Esophagus muscularis mucosa (tissue), 4 donors: ENCODE measurements at regions not wholly inside any gene's neighbourhood (a gene's known extent, or its start where the extent isn't known, plus 50 kb on each side); places are given as distances from the start of the nearest gene placed in this dataset.

ENCODE experiments used
- DNase-seq: peaks from one replicate; pipeline ENCODE4 v3.0.0-alpha.2; 2017; ENCODE audit errors: extremely low spot score
- H3K27ac ChIP-seq, 4 donors: fragments of 200-600 bp; sonication (generic); replicated peaks in 1 of 4; 1 replicate in 3 of 4; 2 replicates in 1 of 4; pipeline ENCODE4 v1.5.1; 2016 to 2019; ENCODE audit warnings: mild to moderate bottlenecking in 1 of 4
- H3K27me3 ChIP-seq, 4 donors: fragments of 200-600 bp; sonication (generic); one replicate each; pipeline versions ENCODE4 v1.5.1 to v1.6.0; 2016 to 2019
- H3K36me3 ChIP-seq, 4 donors: fragments of 200-600 bp; sonication (generic); one replicate each; pipeline ENCODE4 v1.5.1; 2016 to 2019
- H3K4me1 ChIP-seq, 4 donors: fragments of 200-600 bp; sonication (generic); one replicate each; pipeline ENCODE4 v1.5.1; 2016 to 2019
- H3K4me3 ChIP-seq, 4 donors: fragments of 200-600 bp; sonication (generic); 1 replicate in 2 of 4; 2 replicates in 2 of 4; pipeline ENCODE4 v1.5.1; 2016 to 2019; ENCODE audit warnings: mild to moderate bottlenecking in 4 of 4, moderate library complexity in 1 of 4
- H3K9me3 ChIP-seq, 4 donors: fragments of 200-600 bp; sonication (generic); 1 replicate in 3 of 4; 2 replicates in 1 of 4; pipeline ENCODE4 v1.5.1; 2016 to 2019
- CTCF ChIP-seq, 3 experiments: fragments of 200-600 bp in 2 of 3; fragments of 450-650 bp in 1 of 3; sonication (generic) in 2 of 3; IDR thresholded peaks; one replicate each; pipeline ENCODE4 v1.5.1; 2017 to 2019; ENCODE audit warnings: antibody characterized with exemption in 3 of 3, mild to moderate bottlenecking in 2 of 3, moderate library complexity in 1 of 3
- EP300 ChIP-seq: sonication (generic); formaldehyde crosslinking; IDR thresholded peaks from one replicate; pipeline ENCODE4 v1.6.1; 2017; ENCODE audit warnings: antibody characterized with exemption
- POLR2A ChIP-seq: fragments of 450-650 bp; IDR thresholded peaks from one replicate; pipeline ENCODE4 v1.6.1; 2017; ENCODE audit warnings: antibody characterized with exemption, moderate library complexity, mild to moderate bottlenecking, low read depth
- POLR2AphosphoS5 ChIP-seq, 2 donors: sonication (generic); formaldehyde crosslinking; IDR thresholded peaks; one replicate each; pipeline ENCODE4 v1.6.1; 2017; ENCODE audit warnings: antibody characterized with exemption in 2 of 2
- WGBS: methylation state at CpG from one replicate; pipeline ENCODE4 v1.1.5; 2018; 5-methylcytosine and 5-hydroxymethylcytosine counted together
- intact Hi-C: fragments of 100-400 bp; cut with DNase I; formaldehyde crosslinking; loops from one replicate; pipeline ENCODE4 v1.15.1; 2023

- no peak overlapping the region for H3K4me3 ChIP-seq
- WGBS, result 97% methylated on average over 5 of the region's 5 CpGs
- H3K27ac ChIP-seq, result no peak overlapping the region
- no peaks in the 10 kb centered on the region for H3K27me3 ChIP-seq
- no peaks in the 10 kb centered on the region for H3K9me3 ChIP-seq
- no peaks in the 10 kb centered on the region for H3K4me1 ChIP-seq
- no peak for DNase-seq
- no peak for TF ChIP-seq CTCF (IDR thresholded peaks at IDR 0.05)
- TF ChIP-seq EP300, result no peak
- no peak for TF ChIP-seq POLR2A
- no peak for TF ChIP-seq POLR2AphosphoS5 (IDR thresholded peaks at IDR 0.05)
- intact Hi-C loops, result no loop called here
- no peaks in the 10 kb centered on the region for H3K36me3 ChIP-seq
Measured at GRCh38 chr2:83573060-83573459, 886.0 kb downstream of the SUCLG1 start.

GRCh38 chr2:83572400-83572799, 886.7 kb downstream of the SUCLG1 start:
- Histone ChIP-seq H3K27me3 (no peaks in the 10 kb centered on the region), H3K9me3 (no peaks in the 10 kb centered on the region), H3K4me1 (no peaks in the 10 kb centered on the region), H3K4me3 (no peak overlapping the region), H3K36me3 (no peaks in the 10 kb centered on the region), H3K27ac (no peak overlapping the region)
- TF ChIP-seq POLR2A (no peak), EP300 (no peak), POLR2AphosphoS5 (IDR thresholded peaks at IDR 0.05) (no peak), CTCF (IDR thresholded peaks at IDR 0.05) (no peak)
- intact Hi-C loops, result no loop called here
- 65% methylated on average over 3 of the region's 3 CpGs for WGBS
- DNase-seq, result no peak

DNA sequence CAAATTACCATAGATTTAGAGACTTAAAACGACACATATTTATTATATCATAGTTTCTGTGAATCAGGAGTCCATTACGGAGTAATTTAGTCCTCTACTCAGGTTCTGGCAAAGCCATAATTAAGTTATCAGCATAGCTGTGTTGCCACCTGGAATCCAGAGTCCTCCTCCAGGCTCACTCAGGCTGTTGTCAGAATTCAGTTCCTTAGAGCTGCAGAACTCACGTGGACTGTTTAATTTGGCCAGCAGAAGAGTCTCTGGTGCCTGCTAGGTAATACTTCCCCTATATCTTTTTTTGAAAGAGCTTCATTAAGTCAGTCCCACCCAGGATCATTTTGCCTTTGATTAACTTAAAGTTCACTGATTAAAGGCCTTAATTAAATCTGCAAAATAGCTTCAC, 891.5 kb downstream of the SUCLG1 start:
- Histone ChIP-seq H3K9me3 (no peaks in the 10 kb centered on the region), H3K27ac (no peak overlapping the region), H3K36me3 (no peaks in the 10 kb centered on the region), H3K4me3 (no peak overlapping the region), H3K27me3 (no peaks in the 10 kb centered on the region), H3K4me1 (no peaks in the 10 kb centered on the region)
- intact Hi-C loops, result no loop called here
- no peak for TF ChIP-seq POLR2AphosphoS5 (IDR thresholded peaks at IDR 0.05)
- TF ChIP-seq EP300, result no peak
- TF ChIP-seq POLR2A, result no peak
- TF ChIP-seq CTCF (IDR thresholded peaks at IDR 0.05), result no peak
- no peak for DNase-seq
- 81% methylated on average over 3 of the region's 3 CpGs for WGBS

GRCh38 chr2:83565626-83566025, 893.5 kb downstream of the SUCLG1 start:
- no peak for DNase-seq
- TF ChIP-seq CTCF (IDR thresholded peaks at IDR 0.05), result no peak
- no peak for TF ChIP-seq POLR2AphosphoS5 (IDR thresholded peaks at IDR 0.05)
- TF ChIP-seq POLR2A, result no peak
- no peak for TF ChIP-seq EP300
- H3K36me3 ChIP-seq, result no peaks in the 10 kb centered on the region
- H3K9me3 ChIP-seq, result no peaks in the 10 kb centered on the region
- 77% methylated on average over 4 of the region's 4 CpGs for WGBS
- no peak overlapping the region for H3K27ac ChIP-seq
- H3K4me3 ChIP-seq, result no peak overlapping the region
- H3K27me3 ChIP-seq, result no peaks in the 10 kb centered on the region
- intact Hi-C loops, result no loop called here
- no peaks in the 10 kb centered on the region for H3K4me1 ChIP-seq

DNA sequence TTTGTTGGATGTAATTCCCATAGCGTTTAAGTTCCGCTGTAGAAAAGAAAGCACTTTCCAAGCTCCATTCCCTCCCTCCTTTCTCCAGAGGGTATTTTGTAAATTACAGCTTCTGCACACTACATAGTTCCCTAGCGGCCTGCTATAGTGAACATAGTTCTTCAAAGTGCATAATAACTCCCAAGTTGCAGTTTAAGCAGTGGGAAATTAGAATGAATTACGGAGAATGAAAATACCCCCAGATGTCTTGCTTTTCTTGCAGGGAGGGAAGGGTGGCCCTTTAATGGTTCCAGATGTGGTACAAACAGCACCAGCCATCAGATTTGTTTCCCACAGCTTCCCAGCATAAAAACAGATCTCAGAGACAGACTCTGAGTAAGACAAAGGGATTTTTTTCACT, 893.9 kb downstream of the SUCLG1 start:
- H3K9me3 ChIP-seq, result no peaks in the 10 kb centered on the region
- no peak overlapping the region for H3K27ac ChIP-seq
- no peaks in the 10 kb centered on the region for H3K27me3 ChIP-seq
- H3K4me1 ChIP-seq, result no peaks in the 10 kb centered on the region
- no peak for DNase-seq
- TF ChIP-seq POLR2A (no peak), CTCF (IDR thresholded peaks at IDR 0.05) (no peak), POLR2AphosphoS5 (IDR thresholded peaks at IDR 0.05) (no peak), EP300 (no peak)
- H3K36me3 ChIP-seq, result no peaks in the 10 kb centered on the region
- no peak overlapping the region for H3K4me3 ChIP-seq
- 65% methylated on average over 4 of the region's 4 CpGs for WGBS
- intact Hi-C loops, result no loop called here
